Left ventricle myocardium inferior (tissue), 1 donor: ENCODE measurements at regions not wholly inside any gene's neighbourhood (a gene's known extent, or its start where the extent isn't known, plus 50 kb on each side); places are given as distances from the start of the nearest gene placed in this dataset.

ENCODE experiments used
- DNase-seq: peaks from one replicate; pipeline ENCODE4 v3.0.0-alpha.2; 2020
- H3K27ac ChIP-seq: fragments of 200-600 bp; replicated peaks from 2 replicates; pipeline ENCODE4 v1.8.0; 2021
- H3K27me3 ChIP-seq: fragments of 200-600 bp; 2 replicates; pipeline ENCODE4 v1.8.0; 2021; ENCODE audit warnings: low read depth
- H3K36me3 ChIP-seq: fragments of 200-600 bp; 2 replicates; pipeline ENCODE4 v1.8.0; 2021
- H3K4me1 ChIP-seq: fragments of 200-600 bp; 2 replicates; pipeline ENCODE4 v1.8.0; 2021
- H3K4me3 ChIP-seq: fragments of 200-600 bp; 2 replicates; pipeline ENCODE4 v1.8.0; 2021; ENCODE audit warnings: mild to moderate bottlenecking, moderate library complexity
- H3K9me3 ChIP-seq: fragments of 200-600 bp; replicated peaks from 2 replicates; pipeline ENCODE4 v1.8.0; 2021
- CTCF ChIP-seq: fragments of 200-600 bp; IDR thresholded peaks from 2 replicates; pipeline ENCODE4 v1.8.0; 2021; ENCODE audit warnings: antibody characterized with exemption, mild to moderate bottlenecking, borderline replicate concordance
- intact Hi-C: fragments of 100-400 bp; cut with micrococcal nuclease; formaldehyde crosslinking; loops from one replicate; pipeline ENCODE4 v1.11.0; 2022
- donor health status: DM: no; HTN: yes; CAD: no; lungs with severe emphysema.

GRCh38 chr3:43979645-43980044 is 262.0 kb upstream of the TOPAZ1 start:
- DNase-seq: no peak
- peaks cover 9% of the 10 kb centered on the region for H3K9me3 ChIP-seq
- no peak overlapping the region for H3K4me3 ChIP-seq
- no peak for TF ChIP-seq CTCF
- H3K36me3 ChIP-seq: no peaks in the 10 kb centered on the region
- H3K27ac ChIP-seq: no peak overlapping the region
- H3K4me1 ChIP-seq: no peaks in the 10 kb centered on the region
- peaks cover 80% of the 10 kb centered on the region for H3K27me3 ChIP-seq
- intact Hi-C loops: no loop called here

- intact Hi-C loops: no loop called here
- no peak for DNase-seq
- no peaks in the 10 kb centered on the region for H3K36me3 ChIP-seq
Measured at GRCh38 chr3:43994657-43995546, 246.8 kb upstream of the TOPAZ1 start.

DNA sequence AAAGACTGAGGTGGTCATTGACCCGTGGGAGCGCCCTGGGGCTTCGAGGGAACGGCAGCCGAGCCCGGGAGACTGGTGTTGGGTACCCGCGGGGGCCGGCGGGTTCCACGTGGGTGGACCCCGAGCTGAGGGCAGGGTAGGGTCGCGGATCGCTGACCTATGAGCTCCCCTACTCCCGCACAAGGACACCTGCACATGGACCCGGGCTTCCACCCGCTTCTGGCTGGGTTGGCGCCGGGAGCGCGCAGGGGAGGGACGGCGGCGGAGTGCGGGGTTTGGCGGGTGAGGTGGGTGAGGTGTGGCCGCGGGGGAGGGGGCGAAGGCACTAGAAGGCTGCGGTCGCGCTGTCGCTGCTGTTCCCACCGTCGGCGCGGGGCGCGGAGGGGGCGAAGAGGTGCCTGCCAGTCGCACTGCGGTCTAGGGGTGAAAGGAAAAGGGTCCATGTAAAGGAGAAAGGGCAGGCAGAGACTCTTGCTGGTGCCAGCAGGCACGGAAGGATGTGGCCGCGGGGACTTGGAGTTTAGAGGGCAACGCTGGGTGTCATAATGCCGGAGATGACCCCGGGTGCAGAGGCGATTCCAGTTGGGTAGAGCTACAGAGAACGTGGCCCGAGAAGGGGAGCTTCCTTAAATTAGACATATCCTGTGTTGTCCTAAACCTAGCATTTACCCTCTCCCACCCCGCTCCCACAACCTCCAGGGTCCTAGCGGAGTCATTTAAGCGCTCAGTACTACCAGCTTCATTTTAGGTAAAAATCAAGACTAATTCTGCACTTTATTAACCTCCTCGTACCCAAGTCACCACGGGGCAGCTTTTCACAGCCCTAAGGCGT is 245.9 kb upstream of the TOPAZ1 start:
- Histone ChIP-seq H3K27me3 (peaks cover 100% of the 10 kb centered on the region), H3K27ac (no peak overlapping the region), H3K4me3 (peak overlapping the region; percentile 54), H3K36me3 (no peaks in the 10 kb centered on the region), H3K4me1 (peaks cover 50% of the 10 kb centered on the region), H3K9me3 (peaks cover 13% of the 10 kb centered on the region)
- TF ChIP-seq CTCF: no peak
- intact Hi-C loops: no loop called here
- no peak for DNase-seq

More at GRCh38 chr3:43994657-43995546, 246.8 kb upstream of the TOPAZ1 start:
- Histone ChIP-seq H3K27me3 (peaks cover 100% of the 10 kb centered on the region), H3K27ac (no peak overlapping the region), H3K9me3 (peaks cover 14% of the 10 kb centered on the region), H3K4me1 (peaks cover 50% of the 10 kb centered on the region), H3K4me3 (peak overlapping the region; percentile 54)
- no peak for TF ChIP-seq CTCF

DNA sequence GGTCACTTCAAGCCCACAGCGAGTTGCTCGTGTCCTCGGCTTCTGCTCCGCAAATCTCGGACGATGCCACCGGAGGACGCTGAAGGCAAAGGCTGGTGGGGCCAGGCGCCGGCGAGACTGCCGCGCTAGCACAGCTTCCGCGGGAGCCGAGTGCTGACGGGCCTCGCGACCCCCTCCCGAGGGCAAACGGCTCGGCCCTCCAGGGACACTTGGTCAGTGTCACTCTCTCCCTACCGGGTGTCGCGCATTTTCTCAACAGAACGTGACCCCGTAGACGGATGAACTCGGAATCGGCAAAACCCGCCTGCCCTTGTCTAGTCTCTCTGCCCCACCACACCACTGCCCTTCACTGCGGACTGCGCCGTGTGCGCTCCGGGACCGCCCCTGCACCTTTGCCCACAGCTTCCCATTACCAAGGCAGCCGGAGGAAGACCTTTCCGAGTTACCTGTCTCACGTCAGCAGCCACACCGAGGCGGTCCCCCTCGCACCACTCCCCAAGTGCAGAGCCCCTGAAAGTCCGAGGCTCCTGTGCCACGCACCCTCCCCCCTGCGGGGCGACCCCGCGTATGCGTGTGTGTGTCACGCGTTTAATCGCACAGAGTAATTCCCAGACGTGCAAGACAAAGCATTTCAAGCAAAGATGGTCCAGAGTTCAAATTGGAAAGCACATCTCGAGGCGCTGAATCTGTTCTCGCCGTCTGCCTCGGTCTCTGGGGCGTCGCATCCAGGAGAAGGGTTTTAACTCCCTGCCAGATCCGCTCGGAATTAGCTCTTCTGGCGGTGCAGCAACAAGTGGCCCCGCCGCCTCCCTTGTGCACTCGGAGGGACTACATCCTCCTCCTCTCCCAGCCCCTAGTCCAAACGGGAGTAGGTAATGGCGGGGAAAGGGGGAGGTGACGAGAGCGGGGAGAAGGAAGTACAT is 245.0 kb upstream of the TOPAZ1 start:
- H3K27me3 ChIP-seq: peaks cover 100% of the 10 kb centered on the region
- H3K4me3 ChIP-seq: peak overlapping the region; percentile 54
- intact Hi-C loops: no loop called here
- H3K4me1 ChIP-seq: peaks cover 50% of the 10 kb centered on the region
- no peaks in the 10 kb centered on the region for H3K36me3 ChIP-seq
- H3K9me3 ChIP-seq: peaks cover 5% of the 10 kb centered on the region
- DNase-seq: no peak
- no peak overlapping the region for H3K27ac ChIP-seq
- peak; percentile 21 for TF ChIP-seq CTCF

DNA sequence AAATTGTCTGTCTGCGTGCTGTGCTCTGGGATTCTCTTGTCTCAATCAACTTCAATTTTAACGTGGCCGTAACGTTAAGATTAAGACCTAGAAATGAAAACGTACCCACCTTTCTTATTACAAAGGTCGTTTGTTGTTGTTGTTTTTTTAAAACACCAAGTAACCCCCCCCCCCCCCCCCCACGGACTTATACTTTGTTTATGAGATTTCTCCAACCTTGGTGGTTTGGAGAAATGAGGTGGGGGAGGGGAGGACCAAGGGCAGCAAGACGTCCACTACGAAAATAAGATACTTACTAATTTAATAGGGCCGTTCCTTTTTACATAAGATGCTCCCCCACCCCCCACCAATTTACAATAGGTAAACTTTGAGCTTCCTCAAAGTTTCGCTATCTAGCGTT is 244.4 kb upstream of the TOPAZ1 start:
- peaks cover 5% of the 10 kb centered on the region for H3K9me3 ChIP-seq
- peaks cover 100% of the 10 kb centered on the region for H3K27me3 ChIP-seq
- no peak overlapping the region for H3K27ac ChIP-seq
- H3K4me1 ChIP-seq: peaks cover 50% of the 10 kb centered on the region
- no peaks in the 10 kb centered on the region for H3K36me3 ChIP-seq
- no peak for TF ChIP-seq CTCF
- intact Hi-C loops: no loop called here
- no peak for DNase-seq
- H3K4me3 ChIP-seq: peak overlapping the region; percentile 67
